BLaER1 (cell line): ENCODE measurements at regions not wholly inside any gene's neighbourhood (a gene's known extent, or its start where the extent isn't known, plus 50 kb on each side); places are given as distances from the start of the nearest gene placed in this dataset.

ENCODE experiments used
- H3K27ac ChIP-seq: shearing (Covaris generic); formaldehyde crosslinking; 2 replicates; pipeline ENCODE4 v1.8.1; 2022
- H3K27me3 ChIP-seq: shearing (Covaris generic); formaldehyde crosslinking; 2 replicates; pipeline ENCODE4 v1.8.1; 2022
- H3K36me3 ChIP-seq: shearing (Covaris generic); formaldehyde crosslinking; 2 replicates; pipeline ENCODE4 v1.8.1; 2022
- H3K4me1 ChIP-seq: shearing (Covaris generic); formaldehyde crosslinking; 2 replicates; pipeline ENCODE4 v1.8.1; 2022
- H3K4me2 ChIP-seq: shearing (Covaris generic); formaldehyde crosslinking; 2 replicates; pipeline ENCODE4 v1.8.1; 2022
- H3K4me3 ChIP-seq: shearing (Covaris generic); formaldehyde crosslinking; 2 replicates; pipeline ENCODE4 v1.8.1; 2022
- H3K9ac ChIP-seq: shearing (Covaris generic); formaldehyde crosslinking; 2 replicates; pipeline ENCODE4 v1.8.1; 2022
- H3K9me3 ChIP-seq: shearing (Covaris generic); formaldehyde crosslinking; 2 replicates; pipeline ENCODE4 v1.8.1; 2022
- H4K20me1 ChIP-seq: shearing (Covaris generic); formaldehyde crosslinking; 2 replicates; pipeline ENCODE4 v1.8.1; 2022
- Cebpa-rat ChIP-seq: shearing (Covaris generic); IDR thresholded peaks from 2 replicates; pipeline ENCODE4 v1.8.1; 2022

DNA sequence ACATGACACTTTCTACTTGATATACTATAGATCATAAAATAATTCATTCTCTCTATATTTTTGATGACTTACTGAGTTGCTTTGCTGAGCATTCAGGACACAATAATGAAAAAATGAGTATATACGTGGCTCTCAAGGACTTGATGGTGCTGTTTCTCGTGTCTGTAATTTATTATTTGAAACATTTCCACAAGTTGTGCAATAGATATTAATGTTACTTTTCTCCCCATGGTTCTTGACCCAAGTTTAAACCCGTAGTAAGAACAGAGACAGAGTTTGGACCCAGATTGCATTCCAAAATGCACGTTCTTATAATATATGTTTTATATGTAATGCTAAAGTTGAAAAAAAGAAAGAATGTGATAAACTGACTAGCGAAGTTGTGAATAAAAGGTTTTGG lies 94.2 kb upstream of the FAM3C start:
- no peak overlapping the region for H3K4me3 ChIP-seq
- H3K27ac ChIP-seq = no peak overlapping the region
- no peak overlapping the region for H3K4me2 ChIP-seq
- no peak for TF ChIP-seq Cebpa-rat
- H3K9ac ChIP-seq = no peak overlapping the region
- H3K27me3 ChIP-seq = no peaks in the 10 kb centered on the region
- no peaks in the 10 kb centered on the region for H3K9me3 ChIP-seq
- no peaks in the 10 kb centered on the region for H4K20me1 ChIP-seq
- H3K36me3 ChIP-seq = no peaks in the 10 kb centered on the region
- H3K4me1 ChIP-seq = no peaks in the 10 kb centered on the region

- H3K9me3 ChIP-seq = no peaks in the 10 kb centered on the region
- H3K36me3 ChIP-seq = no peaks in the 10 kb centered on the region
- H3K4me3 ChIP-seq = no peak overlapping the region
- H3K4me2 ChIP-seq = no peak overlapping the region
- TF ChIP-seq Cebpa-rat = no peak
- H4K20me1 ChIP-seq = no peaks in the 10 kb centered on the region
- H3K9ac ChIP-seq = no peak overlapping the region
- H3K27me3 ChIP-seq = no peaks in the 10 kb centered on the region
- no peaks in the 10 kb centered on the region for H3K4me1 ChIP-seq
- no peak overlapping the region for H3K27ac ChIP-seq
These were observed 93.3 kb upstream of the FAM3C start for GRCh38 chr7:121489440-121489839.

DNA sequence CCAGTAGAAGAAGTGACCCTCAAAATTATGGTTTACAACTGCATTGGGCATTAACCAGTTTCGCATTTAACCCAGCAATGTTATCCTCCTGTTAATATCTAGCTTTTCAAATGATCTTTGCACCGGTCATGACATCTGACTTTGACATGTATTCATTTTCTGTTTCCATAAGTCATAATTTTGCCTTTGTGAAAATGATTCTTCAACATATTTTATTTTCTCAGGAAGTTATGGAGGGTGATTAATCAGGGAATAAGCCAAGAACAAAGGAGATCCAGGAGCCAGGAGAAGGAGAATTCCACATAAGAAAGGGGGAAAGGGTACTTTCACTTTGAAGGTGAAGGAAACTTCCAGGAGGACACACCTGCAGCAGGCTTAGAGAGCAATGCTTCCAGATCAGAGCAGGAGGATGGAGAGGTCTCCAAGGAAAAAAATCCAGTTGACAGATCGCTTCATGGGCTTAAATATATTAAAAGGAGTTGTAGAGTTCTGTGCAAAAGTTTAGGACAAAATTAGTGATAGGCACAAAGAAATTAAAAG lies 92.1 kb upstream of the FAM3C start:
- Histone ChIP-seq H3K4me3 (no peak overlapping the region), H4K20me1 (no peaks in the 10 kb centered on the region), H3K27me3 (no peaks in the 10 kb centered on the region), H3K9me3 (no peaks in the 10 kb centered on the region), H3K36me3 (no peaks in the 10 kb centered on the region), H3K4me2 (no peak overlapping the region), H3K27ac (no peak overlapping the region), H3K9ac (no peak overlapping the region), H3K4me1 (no peaks in the 10 kb centered on the region)
- no peak for TF ChIP-seq Cebpa-rat

DNA sequence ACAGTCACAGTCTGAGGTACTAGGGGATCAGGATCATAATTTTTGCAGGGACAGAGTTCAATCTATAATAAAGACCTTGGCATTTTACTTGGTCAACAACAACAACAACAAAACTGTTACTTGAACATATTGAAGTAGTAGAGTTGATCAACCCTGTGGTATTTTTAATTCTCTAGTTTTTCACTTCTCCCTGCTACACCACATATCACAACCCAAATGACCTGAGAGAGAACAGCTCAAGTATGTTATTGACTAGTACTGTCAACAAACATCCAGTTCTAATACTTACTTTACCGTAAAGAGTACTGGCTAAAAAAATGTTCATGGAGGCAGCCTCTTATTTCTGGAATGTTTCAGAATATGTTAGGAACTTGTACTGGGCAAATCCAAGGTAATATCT lies 90.5 kb upstream of the FAM3C start:
- no peak overlapping the region for H3K4me3 ChIP-seq
- no peak overlapping the region for H3K9ac ChIP-seq
- no peak for TF ChIP-seq Cebpa-rat
- H3K4me2 ChIP-seq = no peak overlapping the region
- no peaks in the 10 kb centered on the region for H3K27me3 ChIP-seq
- no peaks in the 10 kb centered on the region for H3K4me1 ChIP-seq
- no peaks in the 10 kb centered on the region for H3K36me3 ChIP-seq
- H3K27ac ChIP-seq = no peak overlapping the region
- no peaks in the 10 kb centered on the region for H4K20me1 ChIP-seq
- H3K9me3 ChIP-seq = no peaks in the 10 kb centered on the region

DNA sequence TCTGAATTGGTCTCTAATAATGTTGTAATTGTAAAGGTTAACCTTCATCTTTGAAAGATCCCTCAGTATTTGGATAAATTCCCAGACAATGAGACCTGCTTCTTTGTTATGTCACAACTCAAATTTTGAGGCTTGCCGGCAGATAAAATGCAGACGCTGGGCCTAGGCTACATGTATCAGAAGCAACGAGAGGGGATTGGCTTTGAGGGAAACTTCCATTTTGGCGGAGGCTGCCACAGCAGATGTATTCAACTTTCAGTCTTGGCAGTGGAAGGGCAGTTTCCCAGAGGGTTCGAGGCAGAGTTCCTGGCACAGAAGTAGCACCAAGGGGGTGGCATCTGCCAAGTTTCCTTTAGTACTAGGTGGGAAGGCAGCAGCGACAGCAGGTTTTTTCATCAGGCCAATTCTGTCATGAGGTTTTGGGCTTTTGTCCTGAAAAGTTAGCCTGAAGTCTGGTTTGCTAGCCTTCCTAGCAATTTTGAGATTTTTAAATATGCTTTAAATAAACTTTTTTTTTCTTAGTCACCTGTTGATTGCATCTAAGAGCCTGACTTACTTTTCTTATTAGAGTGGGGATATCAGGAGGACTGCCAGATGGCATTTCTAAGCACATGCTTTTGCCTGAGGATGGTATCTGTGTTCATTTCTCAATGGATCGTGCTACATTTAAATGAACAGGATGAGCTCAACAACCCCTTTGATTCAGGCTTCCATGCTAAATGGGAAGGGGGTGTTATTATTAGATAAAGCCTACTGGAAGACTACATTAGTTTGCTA lies 89.5 kb upstream of the FAM3C start:
- no peaks in the 10 kb centered on the region for H3K9me3 ChIP-seq
- no peaks in the 10 kb centered on the region for H3K27me3 ChIP-seq
- H3K4me1 ChIP-seq = no peaks in the 10 kb centered on the region
- H4K20me1 ChIP-seq = no peaks in the 10 kb centered on the region
- H3K4me3 ChIP-seq = no peak overlapping the region
- no peak overlapping the region for H3K4me2 ChIP-seq
- H3K36me3 ChIP-seq = no peaks in the 10 kb centered on the region
- TF ChIP-seq Cebpa-rat = no peak
- no peak overlapping the region for H3K9ac ChIP-seq
- H3K27ac ChIP-seq = no peak overlapping the region

DNA sequence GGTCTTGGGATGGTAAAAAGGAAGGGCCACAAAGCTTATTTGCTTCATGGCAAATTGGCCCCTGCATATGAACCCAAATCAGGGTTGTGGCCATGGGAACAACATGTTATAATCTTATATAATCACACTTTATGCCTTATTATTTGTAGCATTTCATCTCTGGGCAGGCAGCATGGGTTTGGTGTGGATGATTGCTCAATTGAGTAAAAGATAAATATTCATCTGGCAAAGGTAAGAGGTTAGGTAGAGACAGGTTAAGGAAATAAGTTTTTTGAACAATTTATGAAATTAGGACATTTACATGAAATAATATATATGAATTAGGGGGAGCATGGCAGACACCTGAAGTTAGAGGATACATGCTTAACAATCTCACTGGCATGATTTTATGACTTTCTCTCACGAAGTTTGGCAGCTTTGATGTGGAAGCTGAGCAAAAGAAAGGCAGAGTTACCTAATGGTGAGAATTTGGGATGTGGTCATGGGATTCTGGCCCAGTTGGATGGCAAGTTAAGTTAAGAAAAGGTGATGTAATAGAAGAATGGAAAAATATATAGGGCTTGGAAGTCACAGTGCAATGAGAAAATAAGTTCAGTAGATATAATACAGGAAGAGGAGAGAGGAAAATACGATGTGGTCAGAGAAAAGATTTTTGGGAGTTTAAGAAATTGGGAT lies 88.1 kb upstream of the FAM3C start:
- Histone ChIP-seq H3K27ac (no peak overlapping the region), H3K27me3 (no peaks in the 10 kb centered on the region), H3K4me3 (no peak overlapping the region), H3K36me3 (no peaks in the 10 kb centered on the region), H3K4me1 (no peaks in the 10 kb centered on the region), H3K4me2 (no peak overlapping the region), H3K9me3 (no peaks in the 10 kb centered on the region), H4K20me1 (no peaks in the 10 kb centered on the region), H3K9ac (no peak overlapping the region)
- TF ChIP-seq Cebpa-rat = no peak

- no peak overlapping the region for H3K9ac ChIP-seq
- no peak overlapping the region for H3K4me3 ChIP-seq
- no peak overlapping the region for H3K27ac ChIP-seq
- no peak for TF ChIP-seq Cebpa-rat
- no peaks in the 10 kb centered on the region for H3K4me1 ChIP-seq
- H3K4me2 ChIP-seq = no peak overlapping the region
- no peaks in the 10 kb centered on the region for H4K20me1 ChIP-seq
- no peaks in the 10 kb centered on the region for H3K27me3 ChIP-seq
- H3K36me3 ChIP-seq = no peaks in the 10 kb centered on the region
- H3K9me3 ChIP-seq = no peaks in the 10 kb centered on the region
These were observed 84.6 kb upstream of the FAM3C start for GRCh38 chr7:121480566-121481335.

GRCh38 chr7:121480058-121480457 lies 84.0 kb upstream of the FAM3C start:
- no peak overlapping the region for H3K27ac ChIP-seq
- no peaks in the 10 kb centered on the region for H4K20me1 ChIP-seq
- H3K4me1 ChIP-seq = no peaks in the 10 kb centered on the region
- no peak overlapping the region for H3K4me3 ChIP-seq
- no peaks in the 10 kb centered on the region for H3K36me3 ChIP-seq
- H3K9ac ChIP-seq = no peak overlapping the region
- no peaks in the 10 kb centered on the region for H3K27me3 ChIP-seq
- H3K9me3 ChIP-seq = no peaks in the 10 kb centered on the region
- TF ChIP-seq Cebpa-rat = no peak
- no peak overlapping the region for H3K4me2 ChIP-seq

DNA sequence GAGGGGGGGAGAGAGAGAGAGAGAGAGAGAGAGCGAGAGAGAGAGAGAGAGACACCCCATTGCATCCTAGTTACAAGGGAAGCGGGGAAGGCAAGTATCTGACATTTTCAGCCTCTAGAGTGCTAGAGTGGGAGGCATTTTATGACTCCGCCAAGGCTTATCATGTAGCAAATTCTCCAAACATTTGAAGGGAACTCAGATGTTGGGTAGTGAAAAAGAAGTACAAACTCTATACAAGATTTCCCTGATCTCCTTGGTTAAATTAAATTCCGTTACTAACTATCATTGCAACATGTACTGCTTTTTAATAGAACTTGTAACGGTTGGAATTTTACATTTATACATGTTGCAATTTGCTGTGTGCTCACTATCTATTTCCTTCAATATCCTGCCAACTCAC lies 83.4 kb upstream of the FAM3C start:
- H3K27ac ChIP-seq = no peak overlapping the region
- H4K20me1 ChIP-seq = no peaks in the 10 kb centered on the region
- no peaks in the 10 kb centered on the region for H3K36me3 ChIP-seq
- H3K4me3 ChIP-seq = no peak overlapping the region
- no peaks in the 10 kb centered on the region for H3K9me3 ChIP-seq
- no peak overlapping the region for H3K9ac ChIP-seq
- H3K4me2 ChIP-seq = no peak overlapping the region
- H3K27me3 ChIP-seq = no peaks in the 10 kb centered on the region
- no peaks in the 10 kb centered on the region for H3K4me1 ChIP-seq
- TF ChIP-seq Cebpa-rat = no peak

- H4K20me1 ChIP-seq = no peaks in the 10 kb centered on the region
- H3K4me2 ChIP-seq = no peak overlapping the region
- no peaks in the 10 kb centered on the region for H3K4me1 ChIP-seq
- no peak overlapping the region for H3K4me3 ChIP-seq
- TF ChIP-seq Cebpa-rat = no peak
- H3K27ac ChIP-seq = no peak overlapping the region
- H3K9me3 ChIP-seq = no peaks in the 10 kb centered on the region
- no peaks in the 10 kb centered on the region for H3K27me3 ChIP-seq
- no peaks in the 10 kb centered on the region for H3K36me3 ChIP-seq
- no peak overlapping the region for H3K9ac ChIP-seq
These were observed 79.7 kb upstream of the FAM3C start for GRCh38 chr7:121475806-121476205.
